DND-41 (cell line): ENCODE measurements at regions not wholly inside any gene's neighbourhood (a gene's known extent, or its start where the extent isn't known, plus 50 kb on each side); places are given as distances from the start of the nearest gene placed in this dataset.

ENCODE experiments used
- CTCF ChIP-seq: IDR thresholded peaks from 2 replicates; pipeline ENCODE4 v1.5.1; 2012; ENCODE audit warnings: borderline replicate concordance, low read length, moderate library complexity, mild to moderate bottlenecking; ENCODE audit not compliant: poor library complexity, severe bottlenecking; ENCODE audit errors: extremely low read depth
- EZH2 ChIP-seq: IDR thresholded peaks from 3 replicates; pipeline ENCODE4 v1.6.1; 2012; ENCODE audit warnings: borderline replicate concordance, low read depth, mild to moderate bottlenecking, moderate library complexity, low read length, inconsistent platforms; ENCODE audit not compliant: severe bottlenecking

- TF ChIP-seq CTCF (no peak), EZH2 (no peak)
These were observed 233.8 kb upstream of the OSR1 start for GRCh38 chr2:19592197-19592596.
